ENCODE measurements at regions not wholly inside any gene's neighbourhood (a gene's known extent, or its start where the extent isn't known, plus 50 kb on each side); places are given as distances from the start of the nearest gene placed in this dataset.

- FAIRE-seq (no peak), DNase-seq (ENCODE audit: insufficient read length, low spot score) (no peak)
- TF ChIP-seq POLR2A (IDR thresholded peaks at IDR 0.05; ENCODE audit: low read depth, low read length), result no peak
Measured at GRCh38 chr14:101008196-101008595, 104.7 kb upstream of the RTL1 start.

- no peak for TF ChIP-seq POLR2A (IDR thresholded peaks at IDR 0.05; ENCODE audit: low read depth, low read length)
- DNase-seq (ENCODE audit: insufficient read length, low spot score), result no peak
- no peak for FAIRE-seq
Measured at GRCh38 chr14:101008631-101009336, 105.3 kb upstream of the RTL1 start.

GRCh38 chr14:101009531-101009930 is 106.0 kb upstream of the RTL1 start:
- no peak for FAIRE-seq
- no peak for TF ChIP-seq POLR2A (IDR thresholded peaks at IDR 0.05; ENCODE audit: low read depth, low read length)
- no peak for DNase-seq (ENCODE audit: insufficient read length, low spot score)

GRCh38 chr14:101010293-101010692 is 106.8 kb upstream of the RTL1 start:
- DNase-seq (ENCODE audit: insufficient read length, low spot score) (no peak), FAIRE-seq (no peak)

GRCh38 chr14:101010835-101011234 is 107.3 kb upstream of the RTL1 start:
- no peak for FAIRE-seq
- no peak for TF ChIP-seq POLR2A (IDR thresholded peaks at IDR 0.05; ENCODE audit: low read depth, low read length)
- DNase-seq (ENCODE audit: insufficient read length, low spot score), result no peak

More at GRCh38 chr14:101010293-101010692, 106.8 kb upstream of the RTL1 start:
- no peak for TF ChIP-seq POLR2A (IDR thresholded peaks at IDR 0.05; ENCODE audit: low read depth, low read length)

- no peak for DNase-seq (ENCODE audit: insufficient read length, low spot score)
- FAIRE-seq, result no peak
- no peak for TF ChIP-seq POLR2A (IDR thresholded peaks at IDR 0.05; ENCODE audit: low read depth, low read length)
Measured at GRCh38 chr14:101017209-101017608, 113.7 kb upstream of the RTL1 start.

- no peak for TF ChIP-seq POLR2A (IDR thresholded peaks at IDR 0.05; ENCODE audit: low read depth, low read length)
- DNase-seq (ENCODE audit: insufficient read length, low spot score) (no peak), FAIRE-seq (no peak)
Measured at GRCh38 chr14:101017806-101018560, 114.5 kb upstream of the RTL1 start.

- no peak for DNase-seq (ENCODE audit: insufficient read length, low spot score)
- FAIRE-seq, result no peak
- no peak for TF ChIP-seq POLR2A (IDR thresholded peaks at IDR 0.05; ENCODE audit: low read depth, low read length)
Measured at GRCh38 chr14:101018561-101019290, 115.2 kb upstream of the RTL1 start.

- FAIRE-seq, result no peak
- TF ChIP-seq POLR2A (IDR thresholded peaks at IDR 0.05; ENCODE audit: low read depth, low read length), result no peak
- no peak for DNase-seq (ENCODE audit: insufficient read length, low spot score)
Measured at GRCh38 chr14:101019541-101019940, 116.0 kb upstream of the RTL1 start.

- no peak for FAIRE-seq
- no peak for TF ChIP-seq POLR2A (IDR thresholded peaks at IDR 0.05; ENCODE audit: low read depth, low read length)
- no peak for DNase-seq (ENCODE audit: insufficient read length, low spot score)
Measured at GRCh38 chr14:101019990-101020710, 116.6 kb upstream of the RTL1 start.

GRCh38 chr14:101020834-101021370 is 117.4 kb upstream of the RTL1 start:
- no peak for TF ChIP-seq POLR2A (IDR thresholded peaks at IDR 0.05; ENCODE audit: low read depth, low read length)
- no peak for FAIRE-seq
- DNase-seq (ENCODE audit: insufficient read length, low spot score), result no peak

- DNase-seq (ENCODE audit: insufficient read length, low spot score), result no peak
- no peak for TF ChIP-seq POLR2A (IDR thresholded peaks at IDR 0.05; ENCODE audit: low read depth, low read length)
Measured at GRCh38 chr14:101022121-101022520, 118.6 kb upstream of the RTL1 start.

GRCh38 chr14:101022916-101023435 is 119.5 kb upstream of the RTL1 start:
- DNase-seq (ENCODE audit: insufficient read length, low spot score) (no peak), FAIRE-seq (no peak)
- TF ChIP-seq POLR2A (IDR thresholded peaks at IDR 0.05; ENCODE audit: low read depth, low read length), result no peak

More at GRCh38 chr14:101022121-101022520, 118.6 kb upstream of the RTL1 start:
- FAIRE-seq, result no peak
